Upper lobe of left lung (tissue), 6 donors: ENCODE measurements at regions not wholly inside any gene's neighbourhood (a gene's known extent, or its start where the extent isn't known, plus 50 kb on each side); places are given as distances from the start of the nearest gene placed in this dataset.

Experiments used
- ATAC-seq, 2 donors: fragments of 200-7000 bp; cut with Tn5 transposase; one replicate each; pipeline ENCODE4 v1.9.1; 2022; ENCODE audit warnings: mild to moderate bottlenecking in 2 of 2, moderate library complexity in 2 of 2; ENCODE audit not compliant: low FRiP score in 2 of 2
- DNase-seq, 2 donors: peaks; one replicate each; pipeline ENCODE4 v3.0.0-alpha.2; 2019 to 2020
- H3K27ac ChIP-seq, 4 donors: fragments of 200-600 bp; sonication (generic); one replicate each; pipeline ENCODE4 v1.5.1; 2016 to 2019
- H3K27me3 ChIP-seq, 4 donors: fragments of 200-600 bp; sonication (generic); one replicate each; pipeline ENCODE4 v1.5.1; 2017 to 2019
- H3K36me3 ChIP-seq, 4 donors: fragments of 200-600 bp; sonication (generic); one replicate each; pipeline ENCODE4 v1.5.1; 2016 to 2019
- H3K4me1 ChIP-seq, 4 donors: fragments of 200-600 bp; sonication (generic); one replicate each; pipeline ENCODE4 v1.5.1; 2018 to 2019
- H3K4me3 ChIP-seq, 4 donors: fragments of 200-600 bp; sonication (generic); one replicate each; pipeline ENCODE4 v1.5.1; 2017 to 2019; ENCODE audit warnings: mild to moderate bottlenecking in 2 of 4, moderate library complexity in 1 of 4
- H3K9me3 ChIP-seq, 4 donors: fragments of 200-600 bp; sonication (generic); one replicate each; pipeline ENCODE4 v1.5.1; 2018 to 2019
- EP300 ChIP-seq, 4 donors: sonication (generic); formaldehyde crosslinking; IDR thresholded peaks; one replicate each; pipeline ENCODE4 v1.5.1; 2017; ENCODE audit warnings: antibody characterized with exemption in 4 of 4, control low read depth in 2 of 4
- POLR2A ChIP-seq, 4 donors: fragments of 450-650 bp; IDR thresholded peaks; one replicate each; pipeline ENCODE4 v1.5.1; 2016 to 2017; ENCODE audit warnings: antibody characterized with exemption in 4 of 4, mild to moderate bottlenecking in 2 of 4
- POLR2AphosphoS5 ChIP-seq, 2 donors: sonication (generic); formaldehyde crosslinking; IDR thresholded peaks; one replicate each; pipeline ENCODE4 v1.5.1; 2017; ENCODE audit warnings: antibody characterized with exemption in 2 of 2
- WGBS, 2 donors: methylation state at CpG; one replicate each; pipeline ENCODE4 v1.1.5; 2017 to 2018; 5-methylcytosine and 5-hydroxymethylcytosine counted together
- TF ChIP-seq, protein P1 (sequence below), 6 experiments: fragments of 450-650 bp in 4 of 6; fragments of 200-600 bp in 2 of 6; sonication (generic) in 2 of 6; IDR thresholded peaks; one replicate each; pipeline ENCODE4 v1.5.1; 2016 to 2019; ENCODE audit warnings: antibody characterized with exemption in 6 of 6
- donor health status: DM: no; HTN: no; CAD: no; lungs with moderate emphysema.
- donor health status: DM: no; HTN: yes; CAD: no; lungs with severe emphysema.

DNA sequence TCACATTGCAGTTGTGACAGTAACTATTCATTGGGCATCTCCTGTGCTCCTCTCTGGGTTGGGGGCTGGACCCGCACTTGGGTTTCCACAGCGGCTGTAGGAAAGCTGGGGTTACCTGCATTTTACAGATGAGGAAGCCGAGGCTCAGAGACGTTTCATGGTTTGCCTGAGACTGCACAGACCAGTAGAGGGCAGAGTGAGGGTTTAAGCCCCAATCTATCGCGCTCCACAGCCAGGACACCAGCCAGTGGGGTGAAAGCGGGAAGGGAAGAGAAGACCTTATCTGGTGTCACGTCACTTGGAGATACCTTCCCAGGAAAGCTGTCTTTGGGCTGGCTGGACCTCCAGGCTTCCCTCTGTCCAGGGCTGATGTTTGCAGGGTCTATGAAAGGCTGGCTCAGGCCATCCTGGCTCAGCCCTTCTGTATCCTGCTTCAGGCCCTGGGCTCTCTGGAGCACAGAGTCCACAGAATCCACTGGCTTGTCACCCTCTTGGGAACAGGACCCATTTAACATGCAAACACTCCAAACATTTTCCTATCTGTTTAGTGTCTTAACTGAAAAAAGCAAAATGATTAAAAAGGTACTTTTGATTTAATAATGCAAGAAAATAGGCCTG lies 167.7 kb downstream of the EMX2 start:
- no peak for ATAC-seq
- TF ChIP-seq POLR2A (IDR thresholded peaks at IDR 0.05) (no peak), POLR2AphosphoS5 (IDR thresholded peaks at IDR 0.05) (no peak), EP300 (IDR thresholded peaks at IDR 0.05) (no peak)
- TF ChIP-seq, protein P1, sequence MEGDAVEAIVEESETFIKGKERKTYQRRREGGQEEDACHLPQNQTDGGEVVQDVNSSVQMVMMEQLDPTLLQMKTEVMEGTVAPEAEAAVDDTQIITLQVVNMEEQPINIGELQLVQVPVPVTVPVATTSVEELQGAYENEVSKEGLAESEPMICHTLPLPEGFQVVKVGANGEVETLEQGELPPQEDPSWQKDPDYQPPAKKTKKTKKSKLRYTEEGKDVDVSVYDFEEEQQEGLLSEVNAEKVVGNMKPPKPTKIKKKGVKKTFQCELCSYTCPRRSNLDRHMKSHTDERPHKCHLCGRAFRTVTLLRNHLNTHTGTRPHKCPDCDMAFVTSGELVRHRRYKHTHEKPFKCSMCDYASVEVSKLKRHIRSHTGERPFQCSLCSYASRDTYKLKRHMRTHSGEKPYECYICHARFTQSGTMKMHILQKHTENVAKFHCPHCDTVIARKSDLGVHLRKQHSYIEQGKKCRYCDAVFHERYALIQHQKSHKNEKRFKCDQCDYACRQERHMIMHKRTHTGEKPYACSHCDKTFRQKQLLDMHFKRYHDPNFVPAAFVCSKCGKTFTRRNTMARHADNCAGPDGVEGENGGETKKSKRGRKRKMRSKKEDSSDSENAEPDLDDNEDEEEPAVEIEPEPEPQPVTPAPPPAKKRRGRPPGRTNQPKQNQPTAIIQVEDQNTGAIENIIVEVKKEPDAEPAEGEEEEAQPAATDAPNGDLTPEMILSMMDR (IDR thresholded peaks at IDR 0.05) = no peak
- Histone ChIP-seq H3K36me3 (no peaks in the 10 kb centered on the region), H3K27me3 (no peaks in the 10 kb centered on the region), H3K27ac (no peak overlapping the region), H3K9me3 (peaks cover 0 to 3% (median 0%) of the 10 kb centered on the region in 4 donors), H3K4me1 (no peaks in the 10 kb centered on the region), H3K4me3 (no peak overlapping the region)
- WGBS, 2 donors = 88 to 94% methylated on average over 8 of the region's 8 CpGs
- DNase-seq = no peak

DNA sequence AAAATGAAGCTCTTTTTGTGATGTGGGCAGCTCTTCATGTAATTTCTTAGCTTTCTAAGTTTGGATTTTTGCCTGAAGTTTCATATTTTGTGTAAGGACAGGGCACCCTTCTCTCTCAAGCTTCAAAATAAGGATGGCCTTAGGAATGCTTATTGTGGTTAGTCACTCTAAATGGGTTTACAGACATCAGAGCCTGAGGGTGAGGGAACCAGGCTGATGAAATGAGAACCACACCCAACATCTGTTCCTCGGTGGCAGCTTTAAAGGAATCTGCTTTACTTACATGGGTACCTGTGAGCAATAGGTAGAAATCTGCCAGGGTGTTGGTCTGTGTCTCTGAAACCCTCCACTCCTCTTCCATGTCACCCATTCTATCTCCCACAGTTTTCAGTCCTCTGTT lies 174.3 kb downstream of the EMX2 start:
- ATAC-seq = no peak
- WGBS, 2 donors = 96 to 100% methylated on average over 1 of the region's 1 CpG

DNA sequence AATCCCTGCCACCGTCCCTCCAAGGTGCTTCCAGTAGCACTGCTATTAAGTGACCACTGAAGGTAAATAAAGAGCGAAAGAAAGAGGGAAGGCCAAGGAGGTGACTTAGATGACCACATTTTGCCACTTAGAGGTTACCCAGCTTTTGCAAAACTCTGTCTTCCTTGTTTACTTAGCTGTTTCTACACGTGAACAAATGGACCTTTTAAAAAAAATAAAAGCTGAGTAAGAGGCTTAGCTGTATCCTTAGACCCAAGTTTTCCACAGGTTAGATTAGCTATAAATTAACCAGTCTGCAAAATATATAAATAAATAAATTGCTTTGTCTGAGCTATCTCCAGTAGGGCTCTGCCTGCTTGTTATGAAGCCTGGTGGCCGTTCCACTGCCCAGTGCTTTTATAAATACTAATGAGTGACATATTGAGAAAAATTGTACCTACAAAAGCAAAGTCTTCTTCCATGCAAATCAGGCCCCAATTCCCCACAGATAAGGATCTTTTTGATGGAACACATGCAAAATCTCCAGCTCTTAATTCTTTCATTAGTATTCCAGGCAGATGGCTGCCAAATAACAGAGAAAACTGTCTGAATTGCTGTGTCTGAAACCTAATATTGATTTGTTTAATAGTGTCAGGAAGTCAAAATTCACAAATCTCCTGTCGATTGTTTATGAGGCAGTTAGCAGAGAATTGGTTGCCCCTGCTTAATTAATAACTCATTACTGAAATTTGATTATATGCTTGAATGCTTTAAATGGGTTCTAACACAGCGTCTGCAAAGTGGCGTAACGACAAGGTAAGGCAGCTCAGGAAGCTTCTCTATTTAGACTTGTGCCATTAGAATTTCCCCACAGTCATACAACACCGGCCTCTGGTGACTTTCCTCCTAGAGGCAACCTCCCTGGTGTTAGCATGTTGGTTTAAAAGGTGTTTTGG lies 176.7 kb downstream of the EMX2 start:
- DNase-seq = no peak
- no peaks in the 10 kb centered on the region for H3K36me3 ChIP-seq
- TF ChIP-seq EP300 (IDR thresholded peaks at IDR 0.05) (no peak), POLR2A (IDR thresholded peaks at IDR 0.05) (no peak), POLR2AphosphoS5 (IDR thresholded peaks at IDR 0.05) (no peak)
- TF ChIP-seq, protein P1 (IDR thresholded peaks at IDR 0.05) = no peak
- H3K9me3 ChIP-seq = peaks cover 0 to 5% (median 0%) of the 10 kb centered on the region in 4 donors
- ATAC-seq = no peak
- no peak overlapping the region for H3K27ac ChIP-seq
- no peaks in the 10 kb centered on the region for H3K27me3 ChIP-seq
- 57% methylated on average over 9 of the region's 9 CpGs for WGBS, 2 donors
- H3K4me1 ChIP-seq = no peaks in the 10 kb centered on the region
- no peak overlapping the region for H3K4me3 ChIP-seq

More for the DNA sequence above, 174.3 kb downstream of the EMX2 start:
- H3K4me1 ChIP-seq = no peaks in the 10 kb centered on the region
- H3K9me3 ChIP-seq = peaks cover 0 to 5% (median 0%) of the 10 kb centered on the region in 4 donors
- no peak overlapping the region for H3K4me3 ChIP-seq
- H3K27ac ChIP-seq = no peak overlapping the region
- no peak for TF ChIP-seq EP300 (IDR thresholded peaks at IDR 0.05)
- no peak for TF ChIP-seq POLR2AphosphoS5 (IDR thresholded peaks at IDR 0.05)
- no peak for TF ChIP-seq POLR2A (IDR thresholded peaks at IDR 0.05)
- TF ChIP-seq, protein P1 (IDR thresholded peaks at IDR 0.05) = no peak
- no peaks in the 10 kb centered on the region for H3K36me3 ChIP-seq
- no peak for DNase-seq
- H3K27me3 ChIP-seq = no peaks in the 10 kb centered on the region

DNA sequence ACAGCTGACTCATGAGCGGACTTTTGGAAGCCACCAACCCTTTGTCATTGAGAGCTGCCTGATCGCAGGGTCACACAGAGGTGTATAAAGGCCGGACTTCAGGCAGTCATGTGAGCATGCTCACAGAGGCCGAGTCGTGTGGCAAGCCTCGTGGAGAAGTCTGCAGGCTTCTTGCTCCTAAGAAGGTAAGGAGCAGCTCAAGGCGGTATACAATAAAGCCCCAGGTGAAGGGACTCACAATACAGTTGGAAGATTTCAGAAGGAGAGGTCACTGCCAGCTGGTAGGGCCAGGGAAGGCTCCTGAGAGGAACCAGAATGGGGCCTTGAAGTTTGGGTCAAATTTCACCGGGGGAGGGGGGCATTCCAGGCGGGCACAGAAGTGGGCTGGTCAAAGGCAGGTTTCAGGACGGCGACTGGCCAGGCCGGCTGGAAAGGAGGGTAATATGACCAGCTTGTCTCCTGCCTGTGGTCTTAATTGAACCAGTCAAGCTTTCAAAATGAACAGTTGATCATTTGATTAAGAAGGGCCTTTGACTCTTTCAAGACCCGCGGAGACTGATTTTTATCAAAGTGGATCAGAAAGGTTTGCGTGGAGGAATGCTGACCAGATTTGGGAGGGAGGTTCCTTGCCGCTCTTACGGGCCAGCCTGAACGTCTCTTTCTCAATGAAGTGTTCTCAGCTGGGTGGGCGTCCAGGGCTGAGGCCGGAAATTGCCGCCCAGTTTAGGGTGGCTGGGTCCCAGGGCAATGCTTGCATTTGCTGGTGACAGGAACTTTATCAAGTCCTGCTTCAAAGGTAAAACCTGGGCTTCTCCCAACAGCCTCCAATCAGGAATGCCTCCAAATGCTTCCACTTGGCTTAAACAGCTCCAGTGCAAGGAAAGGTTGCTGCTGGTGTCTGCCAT lies 178.6 kb downstream of the EMX2 start:
- Histone ChIP-seq H3K27me3 (no peaks in the 10 kb centered on the region), H3K9me3 (no peaks in the 10 kb centered on the region), H3K4me1 (no peaks in the 10 kb centered on the region), H3K4me3 (no peak overlapping the region), H3K27ac (no peak overlapping the region), H3K36me3 (no peaks in the 10 kb centered on the region)
- ATAC-seq (no peak), DNase-seq (no peak)
- TF ChIP-seq POLR2A (IDR thresholded peaks at IDR 0.05) = no peak
- TF ChIP-seq EP300 (IDR thresholded peaks at IDR 0.05) = no peak
- TF ChIP-seq, protein P1 (IDR thresholded peaks at IDR 0.05) = no peak
- no peak for TF ChIP-seq POLR2AphosphoS5 (IDR thresholded peaks at IDR 0.05)
- 35 to 41% methylated on average over 20 to 21 of the region's 21 CpGs for WGBS, 2 donors
